GM18907 (cell line): ENCODE measurements at regions not wholly inside any gene's neighbourhood (a gene's known extent, or its start where the extent isn't known, plus 50 kb on each side); places are given as distances from the start of the nearest gene placed in this dataset.

ENCODE experiments used
- ATAC-seq: cut with Tn5 transposase; IDR thresholded peaks from one replicate; pipeline ENCODE4 v1.9.1; 2021; ENCODE audit warnings: mild to moderate bottlenecking, moderate library complexity; ENCODE audit not compliant: unreplicated experiment

GRCh38 chr1:13921190-13921589 is 221.2 kb downstream of the PRDM2 start:
- no peak for ATAC-seq

- no peak for ATAC-seq
These were observed 222.6 kb downstream of the PRDM2 start for GRCh38 chr1:13922466-13923110.

GRCh38 chr1:13926556-13926955 is 226.6 kb downstream of the PRDM2 start:
- no peak for ATAC-seq

GRCh38 chr1:13927736-13928135 is 227.7 kb downstream of the PRDM2 start:
- no peak for ATAC-seq

GRCh38 chr1:13929313-13929712 is 229.3 kb downstream of the PRDM2 start:
- no peak for ATAC-seq

- no peak for ATAC-seq
These were observed 230.2 kb downstream of the PRDM2 start for GRCh38 chr1:13930151-13930550.

- no peak for ATAC-seq
These were observed 231.2 kb downstream of the PRDM2 start for GRCh38 chr1:13931226-13931625.

- no peak for ATAC-seq
These were observed 235.3 kb downstream of the PRDM2 start for GRCh38 chr1:13935336-13935735.

GRCh38 chr1:13941315-13941714 is 241.3 kb downstream of the PRDM2 start:
- no peak for ATAC-seq

GRCh38 chr1:13943055-13943454 is 243.1 kb downstream of the PRDM2 start:
- ATAC-seq: no peak

- no peak for ATAC-seq
These were observed 245.9 kb downstream of the PRDM2 start for GRCh38 chr1:13945856-13946255.

- no peak for ATAC-seq
These were observed 247.7 kb downstream of the PRDM2 start for GRCh38 chr1:13947658-13948057.

- ATAC-seq: no peak
These were observed 248.4 kb downstream of the PRDM2 start for GRCh38 chr1:13948396-13948795.

- no peak for ATAC-seq
These were observed 249.0 kb downstream of the PRDM2 start for GRCh38 chr1:13948888-13949391.

GRCh38 chr1:13949546-13949945 is 249.6 kb downstream of the PRDM2 start:
- no peak for ATAC-seq

- ATAC-seq: no peak
These were observed 250.6 kb downstream of the PRDM2 start for GRCh38 chr1:13950637-13951036.

GRCh38 chr1:13951793-13952751 is 252.1 kb downstream of the PRDM2 start:
- ATAC-seq: no peak

GRCh38 chr1:13952985-13953384 is 253.0 kb downstream of the PRDM2 start:
- no peak for ATAC-seq

- no peak for ATAC-seq
These were observed 256.4 kb downstream of the PRDM2 start for GRCh38 chr1:13956393-13956792.

GRCh38 chr1:13960375-13960987 is 260.5 kb downstream of the PRDM2 start:
- ATAC-seq: no peak

- no peak for ATAC-seq
These were observed 264.8 kb downstream of the PRDM2 start for GRCh38 chr1:13964768-13965167.
